Stimulated activated CD8-positive, alpha-beta memory T cell treated with anti-CD3 and anti-CD28 coated beads, Interleukin-2, amount 100 ng/mL, for 1 hour (primary cell): ENCODE measurements at regions not wholly inside any gene's neighbourhood (a gene's known extent, or its start where the extent isn't known, plus 50 kb on each side); places are given as distances from the start of the nearest gene placed in this dataset.

Experiments used
- DNase-seq, 2 donors: peaks; one replicate each; pipeline ENCODE4 v3.0.0-alpha.2; 2020; ENCODE audit warnings: low read depth in 2 of 2

DNA sequence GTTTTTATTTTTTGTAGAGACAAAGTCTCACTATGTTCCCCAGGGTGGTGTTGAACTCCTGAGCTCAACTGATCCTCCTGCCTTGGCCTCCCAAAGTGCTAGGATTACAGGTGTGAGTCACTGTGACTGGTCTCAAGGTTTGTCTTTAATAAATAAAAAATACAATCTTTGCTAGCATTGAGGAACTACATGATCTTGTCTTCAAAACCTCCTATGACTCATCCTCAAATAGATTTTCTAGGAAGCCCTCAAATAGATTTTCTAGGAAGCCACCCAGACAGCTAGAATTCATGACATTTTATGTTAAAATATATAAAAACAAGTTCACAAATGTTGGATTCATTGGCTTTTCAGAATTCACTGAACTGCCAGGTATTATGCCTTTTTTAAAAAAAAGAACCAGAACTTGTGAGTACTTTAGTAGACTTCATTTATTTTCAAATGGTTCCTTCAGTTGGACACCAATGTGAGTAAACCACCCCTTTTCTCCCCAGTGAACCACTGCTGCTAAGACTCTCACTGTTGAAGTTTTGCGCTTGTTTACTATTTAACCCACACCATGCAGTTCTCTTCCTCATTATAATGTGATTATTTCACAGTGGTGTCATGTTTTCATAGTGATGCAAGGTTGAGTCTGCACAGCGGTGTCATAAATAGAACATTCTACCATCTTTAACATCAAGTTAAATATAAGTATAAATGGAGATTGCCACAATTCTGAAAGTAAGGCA lies 303.9 kb downstream of the CASP12 start:
- DNase-seq, result no peak

- DNase-seq, result no peak
Observed at GRCh38 chr11:104588970-104589369, 309.3 kb downstream of the CASP12 start.

- DNase-seq, result no peak
Observed at GRCh38 chr11:104588446-104588845, 309.8 kb downstream of the CASP12 start.

DNA sequence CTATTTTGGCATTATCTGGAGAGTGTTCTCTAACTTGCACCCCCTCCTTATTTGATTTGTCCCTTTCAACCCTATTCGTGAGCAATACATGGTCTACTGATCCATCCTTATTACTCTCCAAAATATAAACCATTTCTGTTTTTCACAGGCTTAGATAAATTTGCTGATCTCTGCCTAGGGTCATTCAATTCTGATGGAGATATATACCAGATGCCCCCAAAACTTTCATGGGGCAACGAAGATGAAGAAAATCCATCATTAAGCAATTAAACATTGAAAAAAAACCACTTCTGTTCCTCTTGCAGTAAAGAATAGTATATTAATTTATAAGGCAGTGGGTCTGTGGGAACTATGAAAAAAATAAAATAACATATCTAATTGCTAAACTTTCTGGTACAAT lies 313.4 kb downstream of the CASP12 start:
- DNase-seq, result no peak

- DNase-seq, result no peak
Observed at GRCh38 chr11:104583857-104584256, 314.4 kb downstream of the CASP12 start.

DNA sequence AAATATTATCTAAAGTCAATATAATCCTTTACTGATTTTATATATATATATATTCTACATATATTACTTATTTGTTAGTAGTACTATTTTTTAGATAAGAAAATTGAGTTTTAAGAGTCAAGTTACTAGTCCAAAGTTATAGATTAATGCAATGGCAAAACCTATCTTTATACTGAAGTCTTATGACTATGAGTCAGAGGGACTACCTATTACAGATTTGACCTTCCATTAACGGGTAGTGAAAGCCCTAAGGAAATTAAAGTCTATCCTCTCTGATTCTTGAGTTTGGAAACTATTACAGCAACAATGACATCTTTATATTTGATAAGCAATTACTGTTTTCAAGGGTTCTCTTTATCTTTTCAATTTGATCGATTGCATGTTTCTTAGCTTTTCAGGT lies 315.8 kb downstream of the CASP12 start:
- DNase-seq, result no peak

GRCh38 chr11:104581246-104581980 lies 316.8 kb downstream of the CASP12 start:
- no peak for DNase-seq

DNA sequence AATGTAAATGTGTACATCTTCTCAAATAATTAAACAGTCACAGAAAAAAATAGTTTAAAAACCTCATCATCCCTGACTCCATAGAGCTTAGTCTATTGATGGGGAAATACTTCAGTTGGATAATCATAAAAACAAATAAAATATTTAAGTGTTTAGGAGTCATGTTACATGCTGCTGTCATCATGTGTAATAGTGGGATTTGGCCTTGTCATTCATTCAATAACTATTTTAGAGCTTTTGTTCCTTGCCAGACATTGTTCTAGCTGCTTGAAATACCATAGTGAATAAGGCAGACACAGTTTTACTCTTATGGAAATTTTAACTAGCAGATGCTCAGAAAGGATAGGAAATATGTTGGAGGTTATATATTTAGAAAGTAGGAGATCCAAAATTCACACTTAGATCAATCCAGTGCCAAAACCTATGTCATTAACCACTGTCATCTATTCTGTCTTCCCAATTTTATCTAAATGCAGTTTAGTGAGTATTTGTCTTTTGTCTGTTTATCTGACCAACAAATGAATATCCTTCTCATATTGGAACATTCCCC lies 324.7 kb downstream of the CASP12 start:
- DNase-seq, result no peak

DNA sequence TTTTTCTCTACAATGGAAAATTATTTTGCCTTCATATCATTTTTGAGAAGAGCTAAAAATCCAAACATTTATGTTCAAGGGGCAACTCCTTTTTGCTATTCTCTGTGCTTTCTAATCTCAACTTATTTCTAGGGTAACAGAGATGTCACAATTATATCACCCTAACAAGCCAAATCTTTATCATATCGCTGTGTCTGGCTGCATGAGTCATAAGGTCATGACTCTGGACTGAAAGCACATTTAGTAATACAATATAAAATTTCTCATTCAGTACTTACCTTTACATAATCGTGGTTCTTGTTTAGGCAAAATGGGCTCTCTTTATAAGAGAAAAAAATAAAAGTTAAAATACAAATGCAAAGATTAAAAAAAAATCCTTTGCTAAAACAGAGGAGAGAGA lies 326.0 kb downstream of the CASP12 start:
- DNase-seq, result no peak

GRCh38 chr11:104570078-104570701 lies 328.1 kb downstream of the CASP12 start:
- DNase-seq, result no peak

DNA sequence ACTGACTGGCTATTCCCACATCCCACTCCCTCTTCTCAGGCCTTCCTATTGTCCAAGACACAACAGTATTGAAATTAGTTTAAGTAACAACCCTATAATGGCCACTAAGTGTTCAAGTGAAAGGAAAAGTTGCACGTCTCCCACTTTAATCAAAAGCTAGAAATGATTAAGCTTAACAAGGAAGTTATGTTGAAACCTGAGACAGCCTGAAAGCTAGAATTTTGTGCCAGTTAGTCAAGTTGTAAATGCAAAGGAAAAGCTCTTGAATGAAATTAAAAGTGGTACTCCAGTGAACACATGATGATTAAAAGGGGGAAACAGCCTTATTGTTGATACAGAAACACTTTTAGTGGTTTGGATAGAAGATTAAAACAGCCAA lies 332.7 kb downstream of the CASP12 start:
- no peak for DNase-seq

GRCh38 chr11:104564921-104565582 lies 333.2 kb downstream of the CASP12 start:
- DNase-seq, result no peak

DNA sequence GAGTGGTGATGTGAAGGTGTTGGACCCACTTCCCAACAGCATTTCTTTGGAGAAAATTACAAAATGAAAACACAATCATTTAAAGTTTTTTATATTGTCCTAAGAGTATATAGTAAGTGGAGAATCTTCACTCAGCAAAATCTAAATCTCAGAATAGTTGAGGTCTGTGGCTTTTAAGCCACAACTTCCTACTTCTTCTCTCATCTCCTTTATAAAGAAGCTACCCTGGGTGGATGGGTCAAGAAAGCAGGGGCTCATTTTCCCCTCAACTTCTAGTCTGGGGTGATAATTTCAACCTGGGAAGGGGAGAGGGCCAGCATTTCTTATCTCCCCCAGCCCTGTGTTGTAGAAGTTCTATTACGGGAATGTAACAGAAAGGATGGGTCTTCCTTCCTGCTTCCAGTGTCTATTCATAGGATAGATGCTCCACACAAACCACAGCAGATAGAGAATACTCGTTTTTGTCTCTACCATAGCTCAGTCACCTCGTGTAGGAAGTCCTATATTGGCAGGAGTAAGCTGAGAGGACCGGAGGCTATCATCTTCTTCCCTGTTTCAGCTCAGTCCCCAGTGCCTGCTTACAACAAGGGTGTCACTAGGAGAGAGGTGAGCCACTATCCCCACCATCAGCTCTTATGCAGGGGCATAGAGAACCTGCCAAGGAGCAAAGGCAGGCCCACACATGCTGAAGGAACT lies 341.5 kb downstream of the CASP12 start:
- no peak for DNase-seq

DNA sequence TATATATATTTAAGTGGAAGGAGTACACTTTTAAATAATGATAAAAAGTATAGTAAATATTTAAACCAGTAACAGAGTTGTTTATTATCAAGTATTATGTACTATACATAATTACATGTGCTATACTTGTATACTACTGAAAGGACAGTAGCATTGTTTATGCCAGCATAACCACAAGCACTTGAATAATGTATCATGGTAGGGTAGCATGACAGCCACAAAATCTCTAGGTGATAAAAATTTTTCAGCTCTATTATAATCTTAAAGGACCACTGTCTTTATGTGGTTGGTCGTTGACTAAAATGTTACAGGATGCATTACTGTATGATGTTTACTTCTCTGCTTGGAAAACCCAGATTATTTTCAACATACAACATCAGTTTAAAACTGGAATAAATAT lies 349.2 kb downstream of the CASP12 start:
- DNase-seq, result no peak

DNA sequence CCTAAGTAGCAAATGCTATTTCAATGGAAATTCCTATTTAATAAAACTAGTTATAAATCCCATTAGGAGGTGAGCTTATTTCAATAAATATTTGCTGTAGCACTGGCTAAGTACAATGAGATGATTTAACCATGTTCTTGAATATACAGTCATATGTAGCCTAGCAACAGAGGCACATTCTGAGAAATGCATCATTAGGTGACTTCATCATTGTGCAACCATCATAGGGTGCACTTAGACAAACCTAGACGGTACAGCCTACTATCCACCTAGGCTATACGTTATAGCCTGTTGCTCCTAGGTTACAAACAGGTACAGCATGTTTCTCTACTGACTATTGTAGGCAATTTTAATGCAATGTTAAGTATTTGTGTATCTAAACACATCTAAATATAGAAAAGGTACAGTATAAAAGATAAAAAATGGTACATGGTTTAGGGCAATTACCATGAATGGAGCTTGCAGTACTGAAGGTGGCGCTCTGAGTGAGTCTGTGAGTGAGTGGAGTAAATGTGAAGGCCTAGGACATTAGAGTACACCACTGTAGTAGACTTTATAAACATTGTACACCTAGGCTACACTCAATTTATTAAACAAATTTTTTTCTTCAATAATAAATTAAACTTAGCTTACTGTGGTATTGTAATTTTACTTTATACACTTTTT lies 350.1 kb downstream of the CASP12 start:
- no peak for DNase-seq

GRCh38 chr11:104546501-104546900 lies 351.8 kb downstream of the CASP12 start:
- DNase-seq, result no peak

GRCh38 chr11:104541701-104542100 lies 356.6 kb downstream of the CASP12 start:
- DNase-seq, result no peak

DNA sequence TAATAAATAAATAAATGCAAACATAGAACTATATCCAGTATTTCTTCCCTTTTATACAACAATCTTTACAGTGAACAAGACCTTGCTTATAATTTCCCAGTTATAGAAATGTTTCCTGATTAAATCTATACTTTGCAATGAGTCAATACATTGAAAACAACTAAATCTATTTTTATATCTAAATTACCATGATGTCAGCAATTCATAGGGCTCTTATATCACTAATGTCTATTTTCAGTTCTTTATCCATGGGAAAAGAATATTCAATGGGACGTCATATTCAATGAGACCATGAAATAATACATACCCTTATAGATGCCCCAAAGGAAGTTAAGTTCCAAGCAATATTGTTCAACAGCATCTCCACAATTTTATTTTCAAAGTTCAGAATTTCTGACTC lies 359.9 kb downstream of the CASP12 start:
- DNase-seq, result no peak

- DNase-seq, result no peak
Observed at GRCh38 chr11:104534278-104534677, 364.0 kb downstream of the CASP12 start.

DNA sequence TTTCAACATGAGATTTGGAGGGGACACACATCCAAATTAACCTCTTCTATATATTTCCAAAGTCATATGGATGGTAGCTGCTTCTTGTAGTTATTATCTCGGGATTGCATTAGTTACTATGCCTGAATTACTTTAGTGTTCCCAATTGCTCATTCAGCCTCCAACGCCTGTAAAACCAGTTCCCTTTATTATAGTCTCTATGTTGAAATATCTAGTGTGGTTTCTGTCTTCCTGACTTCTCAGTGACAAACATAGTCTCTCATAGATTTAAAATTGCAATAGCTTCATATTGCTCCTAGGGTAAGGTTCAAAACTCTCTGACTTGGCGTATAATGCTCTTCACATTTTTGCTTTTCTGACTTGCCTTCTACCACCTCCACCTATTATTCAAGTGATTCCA lies 366.4 kb downstream of the CASP12 start:
- no peak for DNase-seq

DNA sequence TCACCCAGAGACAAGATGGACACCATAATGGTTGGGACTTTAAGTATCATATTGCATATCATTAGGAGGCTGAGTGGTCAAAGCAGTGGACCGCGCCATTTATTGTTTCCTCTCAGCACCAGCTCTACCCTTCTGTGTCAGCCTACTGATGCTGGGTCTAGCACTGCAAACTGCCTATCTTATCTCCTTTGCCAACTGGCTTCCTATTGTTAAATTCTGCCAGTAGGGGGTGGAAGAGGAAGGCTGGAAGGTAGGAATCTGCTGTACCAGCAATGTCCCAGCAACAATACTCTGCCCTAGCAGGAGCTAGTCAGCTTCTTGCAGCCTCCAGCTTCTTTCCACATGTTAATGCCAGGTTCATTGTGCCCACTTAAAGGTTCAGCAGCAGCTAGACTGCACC lies 367.1 kb upstream of the PDGFD start:
- no peak for DNase-seq
